ENCODE measurements at regions not wholly inside any gene's neighbourhood (a gene's known extent, or its start where the extent isn't known, plus 50 kb on each side); places are given as distances from the start of the nearest gene placed in this dataset.

DNA sequence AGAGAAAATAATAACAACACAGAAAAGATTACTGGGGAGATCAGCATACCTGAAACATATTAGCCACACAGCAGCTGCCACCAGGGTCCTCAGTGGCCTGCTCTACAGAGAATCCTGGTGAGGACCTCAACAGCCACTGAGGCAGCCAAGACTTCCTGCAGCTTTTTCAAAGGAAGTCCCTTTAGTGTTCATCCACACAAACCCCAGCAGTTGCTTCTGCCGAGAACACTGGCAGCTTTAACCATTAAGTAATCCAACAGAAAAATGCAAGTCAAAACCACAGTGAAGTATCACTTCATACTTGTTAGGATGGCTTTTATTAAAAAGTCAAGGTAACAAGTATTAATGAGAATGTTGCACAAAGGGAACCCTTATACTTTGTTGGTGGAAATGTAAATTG is 542.0 kb upstream of the GCFC2 start:
- DNase-seq: no peak
- TF ChIP-seq EZH2 (IDR thresholded peaks at IDR 0.05; ENCODE audit: insufficient read depth, poor library complexity, severe bottlenecking) (no peak), EZH2phosphoT487 (IDR thresholded peaks at IDR 0.05; ENCODE audit: insufficient read depth, low read depth) (no peak)
- H2AFZ ChIP-seq: no peak overlapping the region
- no peaks in the 10 kb centered on the region for H3F3A ChIP-seq (ENCODE audit: insufficient read depth)
- H3K9me3 ChIP-seq (ENCODE audit: low read depth): no peaks in the 10 kb centered on the region
- no peaks in the 10 kb centered on the region for H3K79me2 ChIP-seq (ENCODE audit: insufficient read depth)
- H3K4me1 ChIP-seq (ENCODE audit: insufficient read depth): no peaks in the 10 kb centered on the region
- H3K27me3 ChIP-seq (replicated peaks; ENCODE audit: insufficient read depth): no peaks in the 10 kb centered on the region
- no peaks in the 10 kb centered on the region for H3K36me3 ChIP-seq (ENCODE audit: low read depth)
- in situ Hi-C loops (cut with MboI): no loop called here
- WGBS, 2 experiments (ENCODE audit: low coverage in 1 of 2, low lambda C conversion rate in 2 of 2, missing lambda C conversion rate in 2 of 2): 0 to 3% methylated on average over 1 of the region's 1 CpG
- H3K4me2 ChIP-seq (ENCODE audit: unreplicated experiment): no peak overlapping the region
- H4K20me1 ChIP-seq (ENCODE audit: insufficient read depth): no peaks in the 10 kb centered on the region
- no peaks in the 10 kb centered on the region for H3K9me2 ChIP-seq (ENCODE audit: insufficient read depth)
- H3K4me3 ChIP-seq: no peak overlapping the region
- no peak overlapping the region for H3K27ac ChIP-seq
- H3K9ac ChIP-seq: no peak overlapping the region

DNA sequence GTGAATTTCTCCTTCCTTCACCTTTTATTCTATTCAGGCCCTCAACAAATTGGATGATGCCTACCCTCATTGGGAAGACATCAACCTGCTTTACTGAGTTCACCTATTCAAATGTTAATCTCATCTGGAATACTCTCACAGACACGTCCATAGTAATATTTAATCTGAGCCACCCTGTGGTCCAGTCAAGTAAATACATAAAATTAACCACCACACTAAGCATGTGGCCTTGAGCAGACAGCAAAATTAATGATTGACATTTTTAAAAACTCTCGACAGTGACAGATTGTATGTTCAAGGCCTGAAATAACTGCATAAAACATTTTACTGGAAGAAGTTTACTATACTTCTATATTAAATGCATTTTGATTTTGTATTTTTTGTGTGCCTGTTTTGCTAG is 540.6 kb upstream of the GCFC2 start:
- Histone ChIP-seq H3K27me3 (replicated peaks; ENCODE audit: insufficient read depth) (no peaks in the 10 kb centered on the region), H3K4me3 (no peak overlapping the region), H2AFZ (no peak overlapping the region), H3K27ac (no peak overlapping the region), H3K4me2 (ENCODE audit: unreplicated experiment) (no peak overlapping the region), H3K9me3 (ENCODE audit: low read depth) (no peaks in the 10 kb centered on the region), H3K9ac (no peak overlapping the region), H3K9me2 (ENCODE audit: insufficient read depth) (no peaks in the 10 kb centered on the region), H4K20me1 (ENCODE audit: insufficient read depth) (no peaks in the 10 kb centered on the region), H3K79me2 (ENCODE audit: insufficient read depth) (no peaks in the 10 kb centered on the region), H3K4me1 (ENCODE audit: insufficient read depth) (no peaks in the 10 kb centered on the region), H3K36me3 (ENCODE audit: low read depth) (no peaks in the 10 kb centered on the region), H3F3A (ENCODE audit: insufficient read depth) (no peaks in the 10 kb centered on the region)
- in situ Hi-C loops (cut with MboI): no loop called here
- TF ChIP-seq EZH2 (IDR thresholded peaks at IDR 0.05; ENCODE audit: insufficient read depth, poor library complexity, severe bottlenecking) (no peak), EZH2phosphoT487 (IDR thresholded peaks at IDR 0.05; ENCODE audit: insufficient read depth, low read depth) (no peak)
- 3 to 7% methylated on average over 2 of the region's 2 CpGs for WGBS, 2 experiments (ENCODE audit: low coverage in 1 of 2, low lambda C conversion rate in 2 of 2, missing lambda C conversion rate in 2 of 2)
- no peak for DNase-seq

DNA sequence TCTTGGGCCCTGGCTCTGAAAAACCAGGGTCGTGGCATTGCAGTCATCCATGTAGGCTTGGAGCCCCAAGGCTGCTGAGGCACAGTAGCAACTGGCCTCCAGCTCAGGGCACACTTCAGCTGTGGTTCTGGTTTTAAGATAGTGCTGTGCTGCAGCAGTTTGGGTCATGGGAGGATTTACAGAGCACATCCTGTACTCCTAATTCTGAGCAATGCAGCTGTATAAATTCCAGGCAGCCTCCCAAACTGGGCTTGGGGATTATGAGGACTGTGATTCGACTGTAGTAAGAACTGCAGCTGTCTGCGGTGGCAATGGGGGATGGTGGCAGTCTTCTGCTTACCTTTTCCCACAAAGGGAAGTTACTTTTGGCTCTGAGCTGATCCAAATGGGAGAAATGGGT is 536.3 kb upstream of the GCFC2 start:
- H3K4me2 ChIP-seq (ENCODE audit: unreplicated experiment): no peak overlapping the region
- no peak for TF ChIP-seq EZH2phosphoT487 (IDR thresholded peaks at IDR 0.05; ENCODE audit: insufficient read depth, low read depth)
- no peak for TF ChIP-seq EZH2 (IDR thresholded peaks at IDR 0.05; ENCODE audit: insufficient read depth, poor library complexity, severe bottlenecking)
- H3K27me3 ChIP-seq (replicated peaks; ENCODE audit: insufficient read depth): no peaks in the 10 kb centered on the region
- no peak for DNase-seq
- in situ Hi-C loops (cut with MboI): no loop called here
- H3K79me2 ChIP-seq (ENCODE audit: insufficient read depth): no peaks in the 10 kb centered on the region
- no peak overlapping the region for H3K4me3 ChIP-seq
- H3K4me1 ChIP-seq (ENCODE audit: insufficient read depth): no peaks in the 10 kb centered on the region
- H4K20me1 ChIP-seq (ENCODE audit: insufficient read depth): no peaks in the 10 kb centered on the region
- H3K9me3 ChIP-seq (ENCODE audit: low read depth): no peaks in the 10 kb centered on the region
- no peak overlapping the region for H3K9ac ChIP-seq
- H3K36me3 ChIP-seq (ENCODE audit: low read depth): no peaks in the 10 kb centered on the region
- no peaks in the 10 kb centered on the region for H3K9me2 ChIP-seq (ENCODE audit: insufficient read depth)
- no peak overlapping the region for H2AFZ ChIP-seq
- no peak overlapping the region for H3K27ac ChIP-seq
- 15 to 22% methylated on average over 3 of the region's 3 CpGs for WGBS, 2 experiments (ENCODE audit: low coverage in 1 of 2, low lambda C conversion rate in 2 of 2, missing lambda C conversion rate in 2 of 2)
- H3F3A ChIP-seq (ENCODE audit: insufficient read depth): no peaks in the 10 kb centered on the region

DNA sequence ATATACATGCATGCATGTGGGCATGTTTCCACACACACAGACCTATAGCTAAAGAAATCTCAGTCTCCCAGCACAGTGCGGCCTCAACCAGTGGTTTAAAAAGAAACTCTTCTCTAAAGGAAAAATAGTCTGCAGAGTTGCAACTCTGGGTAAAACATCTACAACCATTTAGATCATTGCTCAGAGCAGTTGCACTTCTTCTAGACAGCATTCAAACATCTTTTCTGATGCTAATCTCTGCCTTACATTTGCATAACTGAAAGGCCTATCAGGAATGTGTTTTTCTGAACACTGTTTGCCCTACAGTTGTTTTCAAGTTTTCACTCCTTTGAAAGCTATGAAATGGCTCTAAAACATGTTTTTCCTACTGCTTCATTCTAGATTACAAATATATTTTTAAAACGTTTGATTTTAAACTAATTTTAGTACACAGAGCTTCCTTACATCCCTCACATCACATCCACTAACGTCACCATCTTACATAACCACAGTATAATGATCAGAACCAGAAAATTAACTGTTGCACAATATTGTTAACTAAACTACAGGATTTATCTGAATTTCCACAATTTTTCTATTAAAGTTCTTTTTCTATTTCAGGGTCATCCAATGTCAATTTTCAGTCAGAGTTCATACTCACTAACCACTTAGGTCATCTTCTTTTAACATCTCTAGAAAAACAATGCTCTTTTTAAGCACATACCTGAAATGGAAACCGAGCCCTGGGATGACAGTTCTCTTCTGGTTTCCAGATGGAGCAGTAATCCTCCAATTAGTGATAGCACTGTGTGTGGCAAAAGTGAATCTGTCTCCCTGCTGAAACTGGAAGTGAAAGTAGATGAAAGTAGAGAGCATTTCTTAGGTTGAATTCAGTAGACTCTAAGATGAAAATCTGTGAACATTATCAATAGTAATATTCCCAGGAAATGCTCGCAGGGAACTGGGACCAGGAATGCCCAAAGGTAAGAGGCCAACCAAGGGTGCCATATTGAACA is 501.6 kb upstream of the GCFC2 start:
- H3F3A ChIP-seq (ENCODE audit: insufficient read depth): no peaks in the 10 kb centered on the region
- no peaks in the 10 kb centered on the region for H3K79me2 ChIP-seq (ENCODE audit: insufficient read depth)
- no peak overlapping the region for H3K4me3 ChIP-seq
- H4K20me1 ChIP-seq (ENCODE audit: insufficient read depth): no peaks in the 10 kb centered on the region
- H3K4me1 ChIP-seq (ENCODE audit: insufficient read depth): no peaks in the 10 kb centered on the region
- H3K27me3 ChIP-seq (replicated peaks; ENCODE audit: insufficient read depth): no peaks in the 10 kb centered on the region
- no peak overlapping the region for H3K4me2 ChIP-seq (ENCODE audit: unreplicated experiment)
- WGBS, 2 experiments (ENCODE audit: low coverage in 1 of 2, low lambda C conversion rate in 2 of 2, missing lambda C conversion rate in 2 of 2): 8 to 10% methylated on average over 5 of the region's 5 CpGs
- no peaks in the 10 kb centered on the region for H3K36me3 ChIP-seq (ENCODE audit: low read depth)
- H3K27ac ChIP-seq: no peak overlapping the region
- in situ Hi-C loops (cut with MboI): no loop called here
- TF ChIP-seq EZH2phosphoT487 (IDR thresholded peaks at IDR 0.05; ENCODE audit: insufficient read depth, low read depth) (no peak), EZH2 (IDR thresholded peaks at IDR 0.05; ENCODE audit: insufficient read depth, poor library complexity, severe bottlenecking) (no peak)
- no peak overlapping the region for H3K9ac ChIP-seq
- no peaks in the 10 kb centered on the region for H3K9me3 ChIP-seq (ENCODE audit: low read depth)
- H2AFZ ChIP-seq: no peak overlapping the region
- no peak for DNase-seq
- H3K9me2 ChIP-seq (ENCODE audit: insufficient read depth): no peaks in the 10 kb centered on the region

All from GM23248 (cell line).